NCI-H82 (cell line): ENCODE measurements at regions not wholly inside any gene's neighbourhood (a gene's known extent, or its start where the extent isn't known, plus 50 kb on each side); places are given as distances from the start of the nearest gene placed in this dataset.
"Not testable (repeated sequence)": the region's sequence is repeated elsewhere in the genome, so short reads cannot be mapped to it uniquely, and the experiment has no call there.

ENCODE experiments used
- DNase-seq: peaks from one replicate; lab custom pipeline; 2025; lab: John Stamatoyannopoulos, UW

DNA sequence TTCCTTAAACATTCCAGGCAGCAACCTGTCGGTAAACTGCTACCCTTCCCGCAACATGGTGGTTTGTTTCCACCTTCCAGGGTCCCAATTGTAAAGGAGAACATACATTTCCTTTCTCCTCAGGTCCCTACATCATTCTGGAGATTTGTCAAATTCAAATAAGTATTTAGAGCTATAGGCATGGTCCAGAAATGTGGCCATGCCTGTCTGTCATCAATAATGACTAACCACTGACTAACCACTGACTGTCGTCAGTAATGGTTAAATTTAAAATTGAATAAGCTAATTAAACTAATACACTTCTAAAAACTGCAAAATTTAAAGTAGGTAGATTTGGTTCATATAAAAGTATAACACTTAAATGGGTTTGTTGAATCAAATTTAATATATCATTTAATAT is 984.0 kb upstream of the SLC39A10 start:
- DNase-seq, result no peak

DNA sequence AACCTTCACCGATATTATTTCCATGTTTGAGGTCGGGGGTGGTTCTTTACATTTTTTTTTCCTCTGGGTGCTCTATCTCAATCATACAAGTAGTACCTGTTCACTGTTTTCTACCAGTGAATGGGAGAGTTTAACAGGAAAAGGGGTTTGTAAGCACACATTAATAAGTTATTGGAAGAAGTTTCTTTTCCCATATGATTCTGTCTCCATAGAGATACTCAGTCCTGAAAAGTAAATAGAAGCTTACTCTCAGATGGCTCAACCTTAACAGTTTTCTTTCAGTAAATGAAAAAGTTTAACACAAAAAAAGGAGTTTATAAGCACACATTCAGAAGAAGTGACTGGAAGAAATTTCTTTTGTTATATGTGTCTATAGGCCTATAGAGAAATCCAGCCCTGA is 995.6 kb upstream of the SLC39A10 start:
- DNase-seq, result no peak

DNA sequence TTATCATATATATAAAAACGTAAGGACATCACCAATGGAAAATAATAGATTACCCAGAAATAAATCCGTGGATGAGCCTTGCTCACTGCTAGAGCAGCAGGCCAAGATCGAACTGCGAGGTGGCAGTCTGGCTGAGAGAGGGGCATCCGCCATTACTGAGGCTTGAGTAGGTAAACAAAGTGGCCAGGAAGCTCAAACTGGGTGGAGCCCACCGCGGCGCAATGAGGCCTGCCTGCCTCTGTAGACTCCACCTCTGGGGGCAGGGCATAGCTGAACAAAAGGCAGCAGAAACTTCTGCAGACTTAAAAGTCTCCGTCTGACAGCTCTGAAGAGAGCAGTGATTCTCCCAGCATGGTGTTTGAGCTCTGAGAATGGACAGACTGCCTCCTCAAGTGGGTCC is 1018.0 kb upstream of the SLC39A10 start:
- DNase-seq, result not testable (repeated sequence)

DNA sequence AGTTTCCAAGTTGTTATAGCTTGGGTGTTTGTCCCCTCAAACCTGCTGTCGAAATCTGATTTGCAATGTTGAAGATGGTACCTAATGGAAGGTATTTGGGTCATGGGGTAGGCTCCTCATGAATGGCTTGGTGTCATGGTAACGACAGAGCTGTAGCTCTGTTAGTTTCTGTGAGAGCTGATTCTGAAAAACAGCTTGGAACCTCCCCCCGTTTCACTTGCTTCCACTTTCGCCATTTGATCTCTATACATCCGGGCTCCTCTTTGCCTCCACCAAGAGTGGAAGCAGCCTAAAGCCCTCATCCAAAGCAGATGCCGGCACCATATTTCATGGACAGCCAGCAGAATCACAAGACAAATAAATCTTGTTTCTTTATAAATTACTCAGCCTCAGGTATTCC is 1035.1 kb upstream of the SLC39A10 start:
- no peak for DNase-seq

DNA sequence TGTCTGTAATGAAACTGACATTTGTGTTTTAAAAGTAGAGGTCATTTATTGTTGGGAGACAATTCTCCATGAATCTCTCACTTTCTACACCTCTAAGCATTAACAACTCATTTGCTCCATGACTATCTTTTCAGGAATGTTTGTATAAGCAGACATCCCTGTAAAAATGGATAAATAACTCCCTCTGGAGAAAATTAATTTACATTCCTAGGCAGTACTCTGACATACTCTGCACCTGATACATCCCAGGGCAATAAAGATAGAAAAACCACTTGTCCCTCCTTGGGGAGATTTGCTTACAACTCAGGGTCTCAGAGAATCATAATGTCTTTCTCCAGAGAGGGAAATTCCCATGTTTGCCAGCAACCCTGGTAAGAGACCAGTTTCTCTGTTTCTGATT is 1037.7 kb upstream of the SLC39A10 start:
- DNase-seq, result no peak

DNA sequence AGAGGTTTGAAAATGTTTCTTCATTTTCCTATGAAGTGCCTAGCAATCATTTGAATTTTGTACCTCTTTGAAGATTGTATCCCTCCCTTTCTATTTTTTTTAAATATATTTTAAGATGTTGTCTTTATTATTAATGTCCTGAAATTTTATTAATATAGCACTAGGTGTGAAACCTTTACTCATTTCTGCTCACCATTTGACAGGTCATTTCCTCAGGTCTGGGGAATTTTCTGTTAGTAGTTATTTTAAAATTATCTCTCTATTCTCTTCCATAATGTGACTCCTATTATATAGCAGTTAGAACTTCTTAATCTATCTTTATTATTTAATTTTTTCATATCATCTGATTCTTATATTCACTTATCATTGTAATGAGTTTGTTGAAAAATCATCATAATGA is 1038.6 kb upstream of the SLC39A10 start:
- no peak for DNase-seq

DNA sequence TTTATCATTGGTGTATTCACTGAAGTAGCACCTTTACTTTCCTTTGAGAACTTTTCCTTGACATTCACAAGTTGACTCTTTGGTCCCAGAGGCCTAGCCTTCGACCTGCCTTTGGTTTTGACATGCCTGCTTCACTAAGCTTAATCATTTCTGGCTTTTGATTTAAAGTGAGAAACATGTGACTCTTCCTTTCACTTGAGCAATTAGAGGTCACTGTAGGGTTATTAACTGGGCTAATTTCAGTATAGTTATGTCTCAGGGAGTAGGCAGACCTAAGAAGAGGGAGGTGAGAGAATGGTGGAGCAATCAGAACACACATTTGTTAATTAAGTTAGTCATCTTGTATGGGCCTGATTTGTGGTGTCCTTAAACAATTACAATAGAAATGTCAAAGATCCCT is 1040.7 kb upstream of the SLC39A10 start:
- no peak for DNase-seq

DNA sequence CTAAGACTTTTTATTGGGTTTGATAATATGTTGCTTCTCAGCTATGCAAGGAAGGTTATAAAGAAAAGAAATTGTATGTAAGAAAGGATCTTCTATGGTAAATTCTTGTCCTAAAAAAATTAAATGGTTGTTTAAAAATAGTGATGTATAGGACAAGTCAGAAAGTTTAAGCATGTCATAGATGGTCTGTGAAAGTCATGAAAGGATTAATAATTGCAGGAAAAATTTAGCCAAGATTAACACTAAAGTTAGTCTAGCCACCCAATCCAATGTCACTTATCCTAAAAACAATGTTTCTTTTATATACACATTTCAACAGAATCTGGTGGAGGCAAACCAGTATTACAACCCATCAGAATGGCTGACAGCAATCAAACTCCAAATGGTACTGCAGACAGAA is 1046.7 kb upstream of the SLC39A10 start:
- no peak for DNase-seq

DNA sequence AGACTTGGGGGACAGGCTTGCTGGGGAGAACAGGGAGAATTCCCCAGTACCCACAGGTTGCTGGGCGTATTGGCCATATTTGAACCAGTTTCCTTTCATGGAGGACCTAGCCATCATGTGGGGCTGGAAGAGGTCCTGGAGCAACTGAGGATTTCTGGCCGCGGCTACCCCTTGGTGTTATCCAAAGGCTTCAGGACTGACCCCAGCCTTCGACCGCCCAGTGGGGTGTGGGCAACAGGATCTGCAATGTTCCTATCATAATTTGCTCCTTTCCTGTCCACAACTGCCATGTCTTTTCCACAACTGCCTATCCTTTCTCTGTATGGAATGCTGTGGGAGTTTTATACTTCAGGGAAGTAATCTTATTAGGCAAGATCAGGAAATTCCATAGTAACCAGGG is 1053.6 kb upstream of the SLC39A10 start:
- no peak for DNase-seq

DNA sequence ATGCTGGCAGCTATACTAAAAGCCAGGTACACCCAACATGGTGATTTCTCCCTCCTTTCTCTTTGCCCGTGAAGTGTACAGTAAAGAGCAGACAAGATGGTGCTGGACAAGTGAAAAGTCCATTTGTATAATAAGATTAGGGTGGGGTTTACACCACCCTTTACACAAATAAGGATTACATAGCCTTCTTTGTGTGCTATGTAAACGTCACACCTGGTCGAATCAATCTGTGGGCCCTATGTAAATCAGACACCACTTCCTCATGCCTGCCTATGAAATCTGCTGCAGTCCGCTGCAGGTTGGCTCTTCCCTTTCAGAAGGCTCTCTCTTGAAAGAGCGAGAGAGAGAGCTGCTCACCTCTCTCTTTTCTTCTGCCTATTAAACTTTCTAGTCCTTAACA is 1054.3 kb upstream of the SLC39A10 start:
- peak; percentile 40 for DNase-seq

DNA sequence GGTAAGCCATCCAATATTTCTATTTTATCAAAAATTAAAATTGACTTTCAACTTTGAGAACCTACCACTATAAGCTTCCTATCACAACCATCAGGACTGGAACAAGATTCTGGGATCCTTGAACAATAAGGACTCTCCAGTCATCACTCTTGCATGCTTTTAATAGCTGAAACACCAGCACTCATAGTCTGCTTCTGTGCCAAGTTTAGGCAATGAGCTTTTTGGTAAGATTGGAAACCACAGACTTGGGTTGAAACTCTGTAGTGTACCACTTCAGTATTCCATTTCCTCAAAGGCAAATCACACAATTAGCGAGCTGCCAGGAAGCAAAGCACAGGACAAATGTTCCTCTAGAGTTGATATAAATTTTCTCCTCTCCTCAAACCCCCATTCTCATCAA is 1065.8 kb upstream of the SLC39A10 start:
- DNase-seq, result no peak

DNA sequence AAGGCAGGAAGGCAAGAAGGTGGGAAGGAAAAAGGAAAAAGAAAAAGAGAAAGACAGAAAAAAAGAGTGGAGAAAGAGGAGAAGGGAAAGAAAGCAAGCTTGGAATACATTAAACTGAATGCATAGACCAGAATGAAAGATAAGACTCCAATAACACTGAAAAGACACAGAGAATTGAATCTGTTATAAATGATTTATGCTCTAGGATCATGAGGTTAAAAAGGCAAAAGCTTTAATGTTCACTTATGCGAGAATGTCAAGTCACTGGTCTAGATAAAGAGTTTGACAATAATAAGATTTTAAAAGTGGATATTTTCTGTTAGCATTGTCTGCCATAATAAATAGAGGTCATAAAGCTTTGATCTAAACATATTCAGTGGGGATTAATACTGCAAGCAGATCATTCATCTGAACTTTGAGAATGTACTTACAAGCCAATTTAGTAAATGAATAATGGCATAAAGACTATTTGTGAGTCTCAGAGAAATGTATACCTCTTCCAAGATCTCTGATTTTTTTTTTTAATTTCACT is 1069.2 kb upstream of the SLC39A10 start:
- DNase-seq, result no peak

DNA sequence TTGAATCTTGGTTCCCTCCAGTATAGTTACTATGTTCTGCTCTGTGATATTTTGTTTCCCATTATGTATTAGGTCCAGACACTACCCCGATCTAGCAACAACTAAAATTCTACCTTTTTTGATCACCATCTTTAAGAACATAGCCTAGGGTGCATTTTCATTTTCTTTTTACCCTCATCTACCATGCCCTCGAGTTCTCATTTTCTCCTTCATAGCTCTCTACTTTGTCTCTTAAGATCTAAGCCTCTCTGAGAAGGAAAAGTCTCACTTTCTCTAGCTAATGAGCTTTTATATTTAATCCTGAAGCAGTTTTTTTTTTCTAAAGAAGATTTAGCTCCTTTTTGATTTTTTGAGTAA is 1089.4 kb upstream of the SLC39A10 start:
- no peak for DNase-seq

DNA sequence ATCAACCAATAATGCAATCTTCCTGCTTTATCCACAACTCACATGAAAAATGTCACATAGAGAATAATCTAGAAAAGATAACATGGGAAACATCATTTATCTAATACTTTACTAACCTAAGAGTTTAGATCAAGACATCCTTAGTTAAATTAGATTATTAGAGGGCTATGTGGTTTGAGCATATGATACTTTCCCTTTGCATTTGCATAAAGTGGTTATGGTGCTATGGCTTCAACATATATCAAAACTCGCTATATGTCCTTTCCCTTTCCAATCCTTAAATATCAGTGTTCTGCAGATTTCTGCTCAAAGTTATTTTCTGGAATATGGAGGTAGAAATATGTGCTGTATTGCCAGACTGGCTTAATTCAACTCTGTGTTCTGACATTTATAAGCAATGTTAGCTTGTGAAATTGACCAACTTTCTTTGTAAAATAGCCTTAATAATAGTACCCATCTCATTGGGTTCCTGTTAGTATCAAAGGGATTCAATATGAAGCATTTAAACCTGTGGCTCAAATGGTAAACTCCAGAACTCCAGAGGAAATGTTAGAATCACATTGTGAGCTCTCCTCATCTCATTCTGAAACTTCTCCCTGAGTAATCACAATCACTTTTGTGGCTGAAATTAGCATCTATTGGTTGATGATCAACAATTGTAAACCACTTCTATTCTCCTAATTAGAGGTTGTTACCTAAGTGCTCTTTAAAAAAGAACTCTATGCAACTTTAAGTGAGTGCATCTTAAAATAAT is 1089.9 kb upstream of the SLC39A10 start:
- DNase-seq, result no peak

DNA sequence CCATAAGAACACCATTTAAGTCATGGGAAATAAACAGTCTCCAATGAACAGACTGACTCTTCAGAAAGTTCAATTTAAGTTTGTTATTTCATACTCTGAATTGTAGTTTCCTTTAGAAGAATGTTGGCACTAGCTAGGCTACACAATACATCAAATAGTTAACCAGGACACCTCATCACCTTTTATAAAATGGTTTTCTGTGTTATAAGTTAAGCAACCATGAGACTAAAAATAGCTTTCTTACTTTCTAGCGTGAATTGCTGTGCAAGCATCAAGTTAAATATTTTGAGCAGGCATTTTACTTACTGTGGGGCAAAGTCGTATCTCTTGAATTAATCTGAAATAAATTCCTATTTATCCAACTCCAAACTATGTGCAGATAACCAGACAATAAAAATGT is 1092.6 kb upstream of the SLC39A10 start:
- no peak for DNase-seq

DNA sequence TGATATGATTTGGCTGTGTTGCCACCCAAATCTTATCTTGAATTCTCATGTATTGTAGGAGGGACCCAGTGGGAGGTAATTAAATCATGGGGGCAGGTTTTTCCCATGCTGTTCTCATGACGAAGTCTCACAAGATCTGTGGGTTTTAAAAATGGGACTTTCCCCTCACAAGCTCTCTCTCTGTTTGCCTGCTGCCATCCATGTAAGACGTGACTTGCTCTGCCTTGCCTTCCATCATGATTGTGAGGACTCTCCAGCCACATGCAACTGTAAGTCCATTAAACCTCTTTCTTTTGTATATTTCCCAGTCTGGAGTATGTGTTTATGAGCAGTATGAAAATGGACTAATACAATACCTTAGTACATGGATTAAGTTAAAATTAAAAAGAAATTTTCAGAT is 1094.7 kb upstream of the SLC39A10 start:
- DNase-seq, result no peak

DNA sequence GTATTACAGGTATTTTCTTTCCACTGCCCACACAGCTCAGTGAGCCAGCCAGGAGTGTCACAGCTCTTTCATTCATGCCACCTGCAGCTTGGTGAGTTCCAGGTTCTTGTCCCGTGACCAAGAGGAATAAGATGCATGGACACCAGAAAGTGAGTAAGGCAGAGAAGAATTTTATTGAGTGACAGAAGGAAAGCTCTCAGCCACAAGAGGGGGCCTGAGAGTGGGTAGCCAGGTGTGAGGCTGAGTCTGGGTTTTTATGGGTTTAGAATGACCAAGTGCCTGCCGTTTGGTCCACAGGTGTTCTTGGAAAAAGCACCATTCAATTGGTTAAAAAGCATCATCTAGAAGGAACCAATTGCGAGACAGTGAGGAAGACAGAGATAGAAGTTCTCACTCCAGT is 1097.1 kb upstream of the SLC39A10 start:
- no peak for DNase-seq

DNA sequence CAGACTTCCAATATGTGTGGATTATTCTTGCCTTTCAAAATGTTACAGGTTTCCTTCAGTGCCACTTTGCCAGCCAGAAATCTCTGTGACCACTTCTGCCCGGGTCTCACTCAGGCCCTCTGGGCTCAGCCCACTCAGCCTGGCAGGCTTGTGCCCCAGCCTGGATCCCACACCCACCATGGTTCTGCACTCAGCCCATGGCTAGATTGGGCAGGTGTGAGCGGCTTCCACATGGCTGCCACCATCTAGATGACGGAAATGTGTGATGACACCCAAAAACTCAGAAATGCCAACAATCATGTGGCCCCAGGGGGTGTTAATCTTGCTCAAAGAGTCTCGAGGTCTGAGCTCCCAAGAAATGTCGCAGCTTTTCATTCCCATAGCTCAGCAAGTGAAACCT is 1097.5 kb upstream of the SLC39A10 start:
- DNase-seq, result no peak

DNA sequence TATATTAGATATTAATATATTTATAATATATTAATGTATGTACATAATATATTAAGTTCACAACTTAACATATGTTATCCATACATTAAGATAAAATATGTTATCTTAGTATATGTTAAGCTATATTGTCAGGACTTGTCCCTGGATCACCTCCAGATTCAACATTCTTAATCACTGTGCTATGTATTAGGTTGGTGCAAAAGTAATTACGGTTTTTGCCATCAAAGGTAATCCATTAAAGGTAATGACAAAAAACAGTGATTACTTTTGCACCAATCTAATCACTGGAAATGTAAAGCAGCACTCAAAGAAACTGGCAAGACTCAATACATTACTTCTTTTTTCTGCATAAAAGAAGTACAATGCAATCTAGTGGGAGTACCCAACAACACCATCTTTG is 1099.0 kb upstream of the SLC39A10 start:
- DNase-seq, result no peak

DNA sequence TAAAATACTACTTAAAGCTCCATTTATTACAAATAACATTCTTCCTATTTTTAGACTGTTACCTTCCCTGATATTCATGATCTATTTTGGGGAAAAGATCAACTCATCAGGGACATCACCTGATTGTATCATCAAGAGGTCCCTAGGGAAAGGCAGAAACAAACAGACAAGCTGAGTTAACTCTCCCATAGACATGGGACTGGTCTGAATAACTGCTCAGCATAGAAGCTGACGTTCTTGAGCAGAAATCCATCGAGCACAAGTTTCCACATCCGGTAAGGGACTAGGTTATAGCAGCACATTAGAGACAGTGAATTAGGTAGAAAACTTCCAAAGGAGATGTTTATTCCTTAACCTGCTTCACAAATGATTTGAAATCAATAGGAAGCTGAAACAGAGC is 1100.4 kb upstream of the SLC39A10 start:
- DNase-seq, result no peak

DNA sequence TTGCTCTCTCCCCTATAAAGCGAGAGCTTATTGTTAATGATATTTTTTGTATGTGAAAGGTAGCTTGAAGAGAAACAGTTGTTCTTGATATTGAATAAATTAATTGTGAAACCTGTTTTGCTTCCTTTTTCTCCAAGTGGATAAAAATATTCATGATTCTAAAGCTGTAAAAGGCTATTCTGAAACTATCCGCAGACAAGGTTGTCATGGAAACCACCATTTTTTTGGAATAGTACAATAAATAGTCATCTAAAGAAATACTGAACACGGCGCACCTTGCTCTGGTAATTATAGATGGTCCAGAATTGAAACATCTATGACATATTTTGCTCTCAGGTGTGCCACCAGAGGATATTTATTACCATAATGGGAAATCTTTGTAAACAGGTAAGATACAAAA is 1103.0 kb upstream of the SLC39A10 start:
- no peak for DNase-seq

DNA sequence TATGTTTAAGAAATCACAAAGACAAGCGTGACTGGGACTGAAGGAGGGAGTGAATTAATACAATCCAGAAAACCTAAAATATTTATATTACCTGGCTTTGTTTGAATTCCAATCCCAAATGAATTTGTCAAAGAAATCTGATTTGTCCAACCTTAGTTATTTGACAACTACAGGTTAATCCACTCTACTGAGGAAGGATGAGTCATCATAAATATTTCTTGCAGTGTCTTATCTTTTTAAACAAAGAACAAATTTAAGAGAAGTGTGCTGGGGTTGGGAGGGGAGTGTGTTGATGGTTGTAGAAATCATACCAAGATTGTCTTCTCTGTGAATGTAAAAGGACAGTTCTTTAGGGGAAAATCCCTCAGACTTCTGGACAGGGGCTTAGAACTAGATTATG is 1106.3 kb upstream of the SLC39A10 start:
- DNase-seq, result no peak

DNA sequence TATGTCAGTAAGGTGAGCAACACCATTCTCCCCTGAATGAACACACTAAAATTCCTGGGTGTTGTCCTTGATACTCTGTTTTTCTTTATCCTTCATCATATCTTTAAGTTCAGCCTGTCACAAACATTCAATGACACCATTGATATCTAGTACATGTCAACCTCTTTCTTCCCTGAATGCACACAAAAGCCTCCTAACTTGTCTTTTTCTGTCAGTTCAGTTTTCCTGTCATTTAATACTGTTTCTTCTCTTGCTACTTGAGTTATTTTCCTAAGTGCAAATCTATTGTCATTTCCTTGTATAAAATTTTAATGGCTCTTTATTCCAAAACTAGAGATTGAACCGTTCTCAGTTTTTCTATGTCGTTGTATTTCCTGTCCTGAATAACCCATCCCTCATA is 1107.6 kb upstream of the SLC39A10 start:
- no peak for DNase-seq

DNA sequence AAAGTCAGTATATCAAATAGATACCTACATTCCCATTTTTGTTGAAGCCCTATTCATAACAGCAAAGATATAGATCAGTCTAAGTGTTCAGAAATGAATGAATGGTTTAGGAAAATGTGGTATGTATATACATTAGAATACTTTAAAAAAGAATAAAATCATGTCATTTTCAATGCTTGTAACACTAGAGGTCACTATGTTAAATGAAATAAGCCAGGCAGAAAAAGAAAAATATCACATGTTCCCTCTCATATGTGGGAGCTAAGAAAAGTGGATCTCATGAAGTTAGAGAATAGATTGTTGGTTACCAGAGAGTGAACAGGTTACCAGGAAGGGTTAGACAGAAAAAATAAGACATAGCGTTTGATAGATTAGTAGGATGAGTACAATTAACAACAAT is 1111.0 kb upstream of the SLC39A10 start:
- no peak for DNase-seq
